ENCODE measurements at regions not wholly inside any gene's neighbourhood (a gene's known extent, or its start where the extent isn't known, plus 50 kb on each side); places are given as distances from the start of the nearest gene placed in this dataset.

- H3K4me3 ChIP-seq (ENCODE audit: low read depth, low read length), result no peak overlapping the region
- DNase-seq (ENCODE audit: low read depth), result no peak
- TF ChIP-seq CTCF (IDR thresholded peaks at IDR 0.05; ENCODE audit: low read depth, low read length, missing control alignments), result no peak
Measured at GRCh38 chr1:17885663-17886320, 130.7 kb downstream of the ACTL8 start.

GRCh38 chr1:17886386-17886785 is 131.3 kb downstream of the ACTL8 start:
- TF ChIP-seq CTCF (IDR thresholded peaks at IDR 0.05; ENCODE audit: low read depth, low read length, missing control alignments), result no peak
- H3K4me3 ChIP-seq (ENCODE audit: low read depth, low read length), result no peak overlapping the region
- DNase-seq (ENCODE audit: low read depth), result no peak

- DNase-seq (ENCODE audit: low read depth), result no peak
- no peak overlapping the region for H3K4me3 ChIP-seq (ENCODE audit: low read depth, low read length)
- TF ChIP-seq CTCF (IDR thresholded peaks at IDR 0.05; ENCODE audit: low read depth, low read length, missing control alignments), result no peak
Measured at GRCh38 chr1:17886838-17887441, 131.8 kb downstream of the ACTL8 start.

- TF ChIP-seq CTCF (IDR thresholded peaks at IDR 0.05; ENCODE audit: low read depth, low read length, missing control alignments), result no peak
- no peak overlapping the region for H3K4me3 ChIP-seq (ENCODE audit: low read depth, low read length)
- DNase-seq (ENCODE audit: low read depth), result no peak
Measured at GRCh38 chr1:17887661-17888371, 132.7 kb downstream of the ACTL8 start.

- H3K4me3 ChIP-seq (ENCODE audit: low read depth, low read length), result no peak overlapping the region
- no peak for DNase-seq (ENCODE audit: low read depth)
- no peak for TF ChIP-seq CTCF (IDR thresholded peaks at IDR 0.05; ENCODE audit: low read depth, low read length, missing control alignments)
Measured at GRCh38 chr1:17890056-17890814, 135.1 kb downstream of the ACTL8 start.

GRCh38 chr1:17890815-17891191 is 135.7 kb downstream of the ACTL8 start:
- DNase-seq (ENCODE audit: low read depth), result no peak
- no peak for TF ChIP-seq CTCF (IDR thresholded peaks at IDR 0.05; ENCODE audit: low read depth, low read length, missing control alignments)
- no peak overlapping the region for H3K4me3 ChIP-seq (ENCODE audit: low read depth, low read length)

All from GM12864 (cell line).